ENCODE measurements at regions not wholly inside any gene's neighbourhood (a gene's known extent, or its start where the extent isn't known, plus 50 kb on each side); places are given as distances from the start of the nearest gene placed in this dataset.

DNA sequence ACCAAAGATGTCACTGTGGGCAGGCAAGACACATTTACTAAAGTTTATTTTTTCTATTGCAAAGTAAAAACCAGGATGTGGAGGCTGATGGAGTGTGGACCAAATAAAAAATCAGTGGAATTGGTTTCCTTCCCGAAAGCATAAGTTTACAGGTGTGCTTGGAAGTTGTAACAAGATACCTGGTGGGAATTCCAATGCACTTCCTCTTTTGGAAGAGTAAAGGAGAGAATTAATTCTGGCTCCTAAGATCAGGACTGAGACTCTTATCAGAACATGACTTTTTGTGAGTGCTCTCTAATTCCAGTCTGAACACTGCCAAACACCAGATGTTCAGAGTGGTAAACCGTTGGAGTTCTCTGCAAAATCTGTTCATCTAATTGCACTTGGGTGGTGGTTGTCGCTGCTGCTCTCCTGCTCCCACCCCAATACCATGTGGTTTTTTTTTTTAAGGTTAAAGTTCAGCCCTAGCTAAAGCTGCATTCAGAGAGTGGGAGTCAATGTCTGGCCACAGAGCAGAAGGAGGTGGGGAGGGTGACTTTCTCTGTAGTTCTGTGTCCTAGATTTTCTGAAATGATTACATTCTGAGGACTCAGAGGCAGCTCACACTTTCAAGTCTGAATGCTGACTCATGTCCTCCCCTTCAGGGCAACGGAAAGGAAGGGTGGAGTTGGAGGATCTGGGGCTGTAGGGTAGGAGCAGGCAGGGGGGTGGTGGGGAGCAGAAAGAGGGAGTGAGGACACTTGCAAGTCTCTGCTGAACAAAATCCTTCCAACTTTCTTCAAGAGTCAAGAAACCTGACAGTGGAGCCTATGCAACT, 275.8 kb upstream of the PRDM1 start:
- Histone ChIP-seq H2AFZ (ENCODE audit: low read depth) (peak overlapping the region; percentile 66; the same call in 1 of the 2 replicates), H3K9me2 (no peaks in the 10 kb centered on the region), H3K36me3 (replicated peaks in 1 of 2; ENCODE audit: control insufficient read depth in 1 of 2, insufficient read depth in 2 of 2, low read length in 1 of 2) (no peaks in the 10 kb centered on the region), H4K20me1 (ENCODE audit: insufficient read depth) (no peaks in the 10 kb centered on the region), H3K4me1 (ENCODE audit: control insufficient read depth in 1 of 2, insufficient read depth in 2 of 2, low read depth in 1 of 2, low read length in 1 of 2) (0 out of 4 replicates have a peak, but pooled peaks cover 0 to 23% of the 10 kb centered on the region in 2 experiments), H3K4me2 (peak overlapping the region; percentile 27; the same call in 1 of the 2 replicates), H3K79me2 (ENCODE audit: insufficient read depth) (no peaks in the 10 kb centered on the region), H3K9me3 (no peaks in the 10 kb centered on the region), H3F3A (replicated peaks; ENCODE audit: insufficient read depth) (no peaks in the 10 kb centered on the region), H3K27ac (ENCODE audit: low read depth in 2 of 2, low read length in 1 of 2) (peak overlapping the region; percentile 11 to 76; a peak in 3 of 4 replicates), H3K4me3 (ENCODE audit: low read depth in 2 of 2, low read length in 1 of 2) (no peak overlapping the region), H3K27me3 (ENCODE audit: insufficient read depth) (no peaks in the 10 kb centered on the region), H3K9ac (peak overlapping the region; percentile 23; the same call in 1 of the 2 replicates)
- TF ChIP-seq USF1 (IDR thresholded peaks at IDR 0.05; ENCODE audit: borderline replicate concordance, low read depth), result no peak
- no peak for TF ChIP-seq CTCF (IDR thresholded peaks at IDR 0.05)
- TF ChIP-seq, protein P1, sequence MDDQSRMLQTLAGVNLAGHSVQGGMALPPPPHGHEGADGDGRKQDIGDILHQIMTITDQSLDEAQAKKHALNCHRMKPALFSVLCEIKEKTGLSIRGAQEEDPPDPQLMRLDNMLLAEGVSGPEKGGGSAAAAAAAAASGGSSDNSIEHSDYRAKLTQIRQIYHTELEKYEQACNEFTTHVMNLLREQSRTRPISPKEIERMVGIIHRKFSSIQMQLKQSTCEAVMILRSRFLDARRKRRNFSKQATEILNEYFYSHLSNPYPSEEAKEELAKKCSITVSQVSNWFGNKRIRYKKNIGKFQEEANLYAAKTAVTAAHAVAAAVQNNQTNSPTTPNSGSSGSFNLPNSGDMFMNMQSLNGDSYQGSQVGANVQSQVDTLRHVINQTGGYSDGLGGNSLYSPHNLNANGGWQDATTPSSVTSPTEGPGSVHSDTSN (IDR thresholded peaks at IDR 0.05), result peak; percentile 62
- peak in 1 of 2 experiments; percentile 87; a peak in 2 of 4 replicates for TF ChIP-seq EP300 (IDR thresholded peaks at IDR 0.05; ENCODE audit: borderline replicate concordance in 1 of 2, low read depth in 1 of 2, low read length in 1 of 2)
- TF ChIP-seq SMC3 (IDR thresholded peaks at IDR 0.05; ENCODE audit: low read depth, low read length), result no peak
- peak; percentile 80 for TF ChIP-seq TCF12 (IDR thresholded peaks at IDR 0.05)
- TF ChIP-seq JUND (IDR thresholded peaks at IDR 0.05), result peak; percentile 84
- no peak; the same call in 1 of the 2 replicates for TF ChIP-seq POLR2AphosphoS5 (IDR thresholded peaks at IDR 0.05; ENCODE audit: low read depth, low read length)
- no peak for TF ChIP-seq MXI1 (IDR thresholded peaks at IDR 0.05; ENCODE audit: low read depth, low read length)
- no peak for TF ChIP-seq EZH2phosphoT487 (IDR thresholded peaks at IDR 0.05; ENCODE audit: borderline replicate concordance, low read depth)
- no peak for TF ChIP-seq RAD21 (IDR thresholded peaks at IDR 0.05; ENCODE audit: low read length)
- TF ChIP-seq RFX5 (IDR thresholded peaks at IDR 0.05; ENCODE audit: low read length), result no peak
- TF ChIP-seq MAX (IDR thresholded peaks at IDR 0.05; ENCODE audit: low read depth), result peak; percentile 64; the same call in 1 of the 2 replicates
- peak; percentile 86 for TF ChIP-seq FOSL2 (IDR thresholded peaks at IDR 0.05; ENCODE audit: borderline replicate concordance, low read depth)
- TF ChIP-seq TEAD4 (IDR thresholded peaks at IDR 0.05; ENCODE audit: borderline replicate concordance, insufficient read depth), result peak; percentile 76
- TF ChIP-seq NFIC (IDR thresholded peaks at IDR 0.05; ENCODE audit: borderline replicate concordance), result peak; percentile 61; the same call in 1 of the 2 replicates
- TF ChIP-seq TAF1 (IDR thresholded peaks at IDR 0.05; ENCODE audit: borderline replicate concordance, low read depth, low read length), result no peak
- TF ChIP-seq MEF2A (IDR thresholded peaks at IDR 0.05; ENCODE audit: borderline replicate concordance, low read depth), result no peak
- no peak for TF ChIP-seq SIN3A (IDR thresholded peaks at IDR 0.05; ENCODE audit: borderline replicate concordance, low read depth, low read length)
- no peak for TF ChIP-seq ZBTB33 (IDR thresholded peaks at IDR 0.05; ENCODE audit: borderline replicate concordance, low read depth)
- no peak for TF ChIP-seq NRF1 (IDR thresholded peaks at IDR 0.05; ENCODE audit: low read depth, low read length)
- no peak; the same call in 1 of the 2 replicates for TF ChIP-seq RXRA (IDR thresholded peaks at IDR 0.05; ENCODE audit: borderline replicate concordance, low read depth)
- ChIA-PET POLR2A (no interaction called here), CTCF (no interaction called here)
- WGBS (ENCODE audit: low lambda C conversion rate), result 10% methylated on average over 4 of the region's 4 CpGs
- DNase-seq, result no peak
